LHCN-M2 (cell line): ENCODE measurements at regions not wholly inside any gene's neighbourhood (a gene's known extent, or its start where the extent isn't known, plus 50 kb on each side); places are given as distances from the start of the nearest gene placed in this dataset.
A peak's percentile ranks its signal among the peaks of the same experiment; 100 is the strongest.

Experiments
- DNase-seq: peaks from one replicate; pipeline ENCODE4 v3.0.0-alpha.2; 2012; ENCODE audit warnings: low read depth

- no peak for DNase-seq
Observed at GRCh38 chr15:69735121-69735520, 282.5 kb downstream of the RPLP1 start.

DNA sequence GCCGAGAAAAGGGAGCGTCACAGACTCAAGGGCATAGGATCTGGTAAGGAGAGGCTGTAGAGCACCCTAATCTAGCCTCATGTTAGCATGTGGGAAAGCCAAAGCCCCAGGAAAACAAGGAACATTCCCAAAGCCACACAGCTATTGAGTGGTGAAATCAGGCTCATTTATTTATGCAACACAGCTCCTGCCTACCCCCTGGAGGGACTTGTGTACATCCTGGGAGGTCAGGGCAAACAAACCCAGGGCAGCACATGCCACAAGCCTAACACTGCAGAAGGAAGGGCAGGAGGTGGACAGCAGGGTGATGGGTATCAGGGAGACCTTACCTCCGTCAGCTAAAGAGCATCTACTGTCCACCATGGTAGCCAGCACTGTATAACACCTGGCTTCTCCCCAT lies 283.5 kb downstream of the RPLP1 start:
- DNase-seq, result no peak

- DNase-seq, result no peak
Observed at GRCh38 chr15:69737916-69738315, 285.3 kb downstream of the RPLP1 start.

DNA sequence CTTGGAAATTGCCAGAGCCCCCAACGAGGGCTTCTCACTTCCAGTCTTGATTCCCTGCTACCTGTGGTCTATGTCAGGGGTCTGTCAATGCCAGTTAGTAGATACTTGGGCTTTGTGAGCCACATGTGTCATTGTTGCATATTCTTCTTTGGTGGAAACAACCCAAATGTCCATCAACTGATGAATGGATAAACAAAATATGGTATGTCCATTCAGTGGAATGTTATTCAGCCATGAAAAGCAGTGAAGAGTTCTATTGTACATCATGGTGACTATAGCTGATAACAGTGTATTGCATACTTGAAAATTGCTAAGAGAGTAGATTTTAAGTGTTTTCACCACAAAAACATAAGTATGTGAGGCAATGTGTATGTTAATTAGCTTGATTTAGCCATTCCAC lies 288.1 kb downstream of the RPLP1 start:
- DNase-seq, result no peak

DNA sequence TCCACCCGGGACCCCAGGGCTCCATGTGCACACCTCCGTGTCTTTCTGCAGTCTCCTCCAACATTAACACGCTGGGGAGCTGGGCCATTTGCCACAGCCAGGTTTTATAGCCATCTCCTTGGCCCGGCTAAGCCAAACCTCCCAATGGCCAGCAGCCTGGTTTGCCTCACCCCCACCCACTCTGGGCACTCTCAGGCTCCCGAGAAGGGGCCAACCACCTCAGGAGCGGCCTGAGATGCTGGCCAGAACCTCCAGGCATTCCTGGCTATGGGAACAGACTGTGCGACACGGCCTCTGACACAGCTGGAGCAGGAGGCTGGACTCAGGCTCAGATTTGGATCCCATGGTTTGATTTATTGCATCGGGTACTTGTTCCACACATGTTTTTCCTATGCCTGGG lies 289.7 kb downstream of the RPLP1 start:
- no peak for DNase-seq

DNA sequence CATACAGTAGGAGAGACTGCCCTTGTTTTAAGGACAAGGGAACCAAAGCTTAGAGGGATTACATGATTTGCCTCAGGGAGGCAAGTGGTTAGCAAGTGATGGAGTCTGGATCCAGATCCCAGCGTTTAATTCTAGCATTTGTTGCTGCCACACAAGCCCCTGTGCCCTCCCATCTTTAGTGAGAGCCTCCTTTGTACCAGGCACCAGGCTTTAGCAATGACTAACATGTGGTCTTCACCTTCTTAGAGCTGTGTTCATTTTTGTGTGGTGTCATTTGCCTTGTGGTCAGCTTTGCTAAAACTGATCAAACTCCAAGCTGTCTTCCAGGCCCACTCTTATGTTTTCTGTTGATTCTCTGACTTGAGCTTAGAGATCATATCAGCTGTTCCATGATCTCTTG lies 290.5 kb downstream of the RPLP1 start:
- DNase-seq, result peak; percentile 41

DNA sequence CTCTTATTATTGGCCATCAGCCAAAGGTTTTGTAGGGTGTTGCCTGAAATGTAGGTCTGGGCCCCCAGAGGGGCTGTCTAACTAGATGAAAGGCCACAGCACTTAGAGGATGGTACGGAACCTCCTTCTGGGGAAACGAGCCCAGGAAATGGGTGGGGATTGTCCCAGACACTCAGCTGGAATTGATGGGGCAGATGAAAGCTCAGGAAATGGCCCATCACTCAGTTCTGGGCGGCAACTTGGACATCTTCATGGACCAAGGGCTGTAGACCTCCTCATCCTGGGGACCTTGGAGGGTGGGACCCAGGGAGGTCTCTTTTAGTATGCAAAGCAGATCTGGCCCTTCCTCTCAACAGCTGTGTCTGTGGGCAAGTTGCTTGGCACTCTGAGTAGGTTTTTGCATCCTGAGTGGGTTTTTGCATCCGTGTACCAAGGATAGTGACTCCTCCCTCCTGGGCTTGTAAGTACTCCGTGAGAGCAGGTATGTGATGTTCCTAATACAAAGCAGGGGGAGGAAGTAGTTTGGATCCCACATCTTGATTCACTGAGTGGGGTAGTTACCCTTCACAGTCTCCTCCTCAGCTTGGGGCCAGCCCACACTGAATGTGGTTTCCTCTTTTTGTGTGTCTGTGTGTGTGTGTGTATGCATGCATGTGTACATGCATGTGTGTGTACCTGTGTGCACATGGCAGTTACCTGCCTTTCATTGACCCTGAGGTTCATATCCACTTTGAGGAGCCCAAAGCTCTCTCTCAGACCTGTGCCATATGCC lies 292.0 kb downstream of the RPLP1 start:
- DNase-seq, result no peak

DNA sequence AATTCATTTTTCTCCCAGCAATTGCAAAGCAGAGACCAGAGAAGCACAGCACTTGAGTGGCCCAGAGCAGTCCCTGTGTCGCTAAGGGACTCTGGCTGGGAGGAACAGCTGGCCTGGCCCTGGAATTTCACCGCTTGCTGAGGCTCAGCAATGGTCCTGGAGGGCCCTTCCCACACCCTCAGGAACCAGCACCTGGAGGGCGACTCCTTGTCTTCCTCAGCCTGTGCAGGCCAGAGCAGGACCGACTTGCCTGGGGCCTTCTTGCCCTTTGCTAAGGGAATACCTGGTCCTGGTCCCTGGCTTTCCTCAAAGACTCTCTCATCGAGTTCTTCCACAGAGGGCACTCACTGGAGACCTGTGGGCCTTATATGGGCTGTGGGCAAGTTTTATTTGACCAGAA lies 294.6 kb downstream of the RPLP1 start:
- DNase-seq, result no peak

GRCh38 chr15:69748131-69748530 lies 295.5 kb downstream of the RPLP1 start:
- DNase-seq, result no peak

GRCh38 chr15:69748576-69749185 lies 296.1 kb downstream of the RPLP1 start:
- no peak for DNase-seq

GRCh38 chr15:69749274-69749673 lies 296.7 kb downstream of the RPLP1 start:
- no peak for DNase-seq

DNA sequence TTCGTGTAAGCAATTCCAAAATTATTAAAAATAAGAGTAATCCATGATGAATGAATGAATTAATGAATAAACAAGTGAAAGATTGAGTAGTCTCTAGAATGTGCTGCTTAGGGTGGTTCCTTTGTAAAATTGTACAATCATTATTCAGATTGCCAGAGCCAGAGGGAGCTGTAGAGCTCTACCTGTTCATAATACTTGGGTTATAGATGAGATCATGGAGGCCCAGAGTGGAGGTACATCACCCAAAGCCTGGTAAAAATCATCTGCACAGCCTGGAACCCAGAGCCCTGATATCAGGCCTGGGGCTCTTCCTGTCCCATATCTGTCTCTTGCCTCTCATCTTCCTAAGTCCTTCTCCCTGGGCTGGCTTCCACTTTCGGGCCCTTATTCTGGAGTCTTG lies 297.2 kb downstream of the RPLP1 start:
- DNase-seq, result no peak

DNA sequence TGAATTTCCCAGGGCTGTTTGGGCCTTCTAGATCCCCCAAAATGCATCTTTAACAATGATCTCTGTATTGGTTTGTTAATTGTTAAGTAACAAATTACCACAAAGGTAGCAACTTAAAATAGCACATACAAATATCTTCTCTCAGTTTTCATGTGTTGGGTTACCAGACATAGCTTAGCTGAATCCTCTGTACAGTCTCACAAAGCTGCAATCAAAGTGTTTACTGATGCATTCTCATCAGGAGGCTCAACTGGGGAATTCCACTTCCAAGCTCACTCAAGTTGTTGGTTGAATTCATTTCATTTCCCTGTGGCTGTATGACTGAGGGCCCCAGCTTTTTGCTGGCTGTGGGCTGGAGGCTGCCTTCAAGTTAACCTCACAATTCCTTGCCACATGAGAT lies 297.6 kb downstream of the RPLP1 start:
- no peak for DNase-seq

DNA sequence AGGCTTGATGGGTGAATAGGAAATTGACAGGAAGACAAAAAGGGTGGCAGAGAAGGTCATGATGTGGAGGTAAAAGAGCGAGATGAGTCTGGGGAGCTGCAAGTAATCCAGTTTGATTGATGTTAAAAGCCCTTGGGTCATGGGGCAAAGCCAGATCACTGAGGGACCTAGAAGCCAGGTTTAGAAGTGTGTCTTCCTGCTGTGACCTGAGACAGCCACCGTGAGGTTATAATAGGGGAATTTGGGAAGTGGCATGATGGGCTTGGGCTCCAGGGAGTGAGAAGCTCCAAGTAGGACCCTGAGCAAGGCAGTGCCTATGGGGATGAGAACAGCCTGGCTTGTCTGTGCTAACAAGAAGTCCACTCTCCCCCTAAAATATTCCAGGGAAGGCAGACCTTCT lies 298.5 kb downstream of the RPLP1 start:
- DNase-seq, result no peak

GRCh38 chr15:69751566-69751965 lies 298.9 kb downstream of the RPLP1 start:
- no peak for DNase-seq

DNA sequence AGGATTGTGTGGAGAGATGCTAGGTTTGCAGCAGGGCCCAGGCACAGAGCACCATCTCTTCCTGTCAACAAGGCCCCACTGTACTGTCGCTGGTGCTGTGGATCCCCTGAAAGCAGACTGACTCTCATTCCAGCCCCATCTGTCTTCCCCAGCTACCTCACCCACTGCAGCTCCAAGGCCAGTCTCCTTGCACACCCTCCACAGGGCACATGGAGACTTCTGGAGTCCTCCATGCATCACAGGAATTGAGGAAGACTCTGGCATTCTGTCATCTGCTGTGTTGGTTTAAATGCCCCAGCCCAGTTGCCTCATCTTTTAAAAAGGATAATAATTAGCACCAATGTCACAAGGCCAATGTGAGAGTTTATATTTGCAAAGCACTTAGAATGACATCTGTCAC lies 301.2 kb downstream of the RPLP1 start:
- DNase-seq, result no peak

DNA sequence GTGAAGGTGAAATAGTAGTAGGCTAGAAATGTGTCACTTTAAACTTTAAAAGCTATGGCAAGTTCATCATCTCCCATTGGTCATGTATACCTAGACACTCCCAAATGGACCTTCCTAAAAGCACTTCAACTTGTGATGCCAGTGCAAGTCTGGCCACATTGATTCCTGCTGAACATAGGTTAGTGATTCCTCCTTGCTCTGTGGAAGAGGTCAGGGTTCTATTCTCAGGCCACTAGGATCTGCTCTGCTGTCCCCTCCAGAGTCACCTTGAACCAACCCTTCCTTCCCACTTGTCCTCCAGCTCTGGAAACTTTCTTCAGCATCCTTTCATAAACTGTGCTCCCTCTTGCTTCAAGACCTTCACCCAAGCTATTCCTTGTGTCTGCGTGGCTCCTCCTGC lies 301.7 kb downstream of the RPLP1 start:
- no peak for DNase-seq

DNA sequence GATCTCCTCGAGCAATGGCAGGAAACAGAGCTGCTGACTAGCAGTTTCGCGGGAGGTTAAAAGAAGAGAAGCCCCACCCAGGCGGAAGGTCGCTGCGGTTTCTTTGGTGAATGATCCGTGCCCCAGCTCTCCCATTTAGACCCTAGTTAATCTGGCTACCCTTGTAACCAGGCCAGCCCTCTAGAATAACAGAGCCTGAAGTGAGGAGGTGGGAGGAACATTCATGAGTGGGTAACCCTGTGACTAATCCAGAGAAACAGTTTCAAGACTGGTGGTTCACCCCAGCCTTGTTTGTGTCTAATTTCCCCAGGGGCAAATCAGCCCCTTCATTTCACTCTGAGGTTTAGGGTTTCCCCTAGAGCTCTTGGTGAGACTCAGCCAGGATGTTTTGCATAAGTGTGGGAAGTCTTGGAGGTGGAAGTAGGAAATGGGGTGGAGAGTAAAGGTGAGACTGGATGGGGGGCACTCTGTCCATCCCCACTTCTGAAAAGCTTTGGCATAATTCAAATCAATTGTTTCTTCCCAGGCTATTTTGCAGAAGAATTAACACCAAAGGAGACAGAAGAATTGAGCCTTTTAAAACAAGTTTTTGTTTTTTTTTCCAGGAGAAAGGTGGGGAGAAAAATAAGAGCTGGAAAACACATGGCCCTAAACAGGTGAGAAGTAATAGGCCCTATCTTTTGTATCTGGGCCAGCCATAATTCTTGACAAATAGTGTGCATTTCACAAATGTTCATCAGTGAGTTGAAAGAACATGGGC lies 303.1 kb downstream of the RPLP1 start:
- no peak for DNase-seq

GRCh38 chr15:69756440-69756839 lies 303.8 kb downstream of the RPLP1 start:
- DNase-seq, result no peak

- DNase-seq, result no peak
Observed at GRCh38 chr15:69757186-69757585, 304.6 kb downstream of the RPLP1 start.

GRCh38 chr15:69758291-69758771 lies 305.7 kb downstream of the RPLP1 start:
- DNase-seq, result peak; percentile 35
